ENCODE measurements at regions not wholly inside any gene's neighbourhood (a gene's known extent, or its start where the extent isn't known, plus 50 kb on each side); places are given as distances from the start of the nearest gene placed in this dataset.
"Not testable (repeated sequence)": the region's sequence is repeated elsewhere in the genome, so short reads cannot be mapped to it uniquely, and the experiment has no call there.

DNA sequence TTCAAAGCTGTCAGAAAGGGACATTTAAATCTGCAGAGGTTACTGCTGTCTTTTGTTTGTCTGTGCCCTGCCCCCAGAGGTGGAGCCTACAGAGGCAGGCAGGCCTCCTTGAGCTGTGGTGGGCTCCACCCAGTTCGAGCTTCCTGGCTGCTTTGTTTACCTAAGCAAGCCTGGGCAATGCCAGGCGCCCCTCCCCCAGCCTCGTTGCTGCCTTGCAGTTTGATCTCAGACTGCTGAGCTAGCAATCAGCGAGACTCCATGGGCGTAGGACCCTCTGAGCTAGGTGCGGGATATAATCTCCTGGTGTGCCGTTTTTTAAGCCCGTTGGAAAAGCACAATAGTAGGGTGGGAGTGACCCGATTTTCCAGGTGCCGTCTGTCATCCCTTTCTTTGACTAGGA is 86.6 kb upstream of the ZWINT start:
- not testable (repeated sequence) for DNase-seq (ENCODE audit: low spot score)

- not testable (repeated sequence) for DNase-seq (ENCODE audit: low spot score)
Observed at GRCh38 chr10:56441337-56441736, 80.3 kb upstream of the ZWINT start.
